HG03175 (cell line): ENCODE measurements at regions not wholly inside any gene's neighbourhood (a gene's known extent, or its start where the extent isn't known, plus 50 kb on each side); places are given as distances from the start of the nearest gene placed in this dataset.

Experiments used
- ATAC-seq: cut with Tn5 transposase; IDR thresholded peaks from one replicate; pipeline ENCODE4 v1.9.1; 2021; ENCODE audit warnings: mild to moderate bottlenecking, moderate library complexity; ENCODE audit not compliant: unreplicated experiment

- no peak for ATAC-seq
Measured at GRCh38 chr3:102141928-102142239, 292.6 kb downstream of the NFKBIZ start.

GRCh38 chr3:102142379-102143060, 292.3 kb upstream of the ZPLD1 start:
- ATAC-seq, result no peak

DNA sequence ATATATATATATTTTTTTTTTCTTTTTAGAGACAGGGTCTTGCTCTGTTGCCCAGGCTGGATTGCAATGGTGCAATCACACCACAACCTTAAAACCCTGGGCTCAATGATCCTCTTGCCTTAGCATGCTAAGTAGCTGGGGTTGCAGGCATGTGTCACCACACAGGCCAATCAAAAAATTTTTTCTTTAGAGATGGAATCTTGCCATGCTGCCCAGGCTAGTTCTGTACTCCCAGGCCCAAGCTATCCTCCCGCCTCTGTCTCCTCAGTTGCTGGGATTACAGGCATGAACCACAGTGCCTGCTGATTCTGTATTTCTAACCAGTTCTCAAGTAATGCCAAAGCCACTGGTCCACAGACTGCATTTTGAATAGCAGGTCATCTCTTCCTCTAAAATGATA, 291.3 kb upstream of the ZPLD1 start:
- no peak for ATAC-seq

DNA sequence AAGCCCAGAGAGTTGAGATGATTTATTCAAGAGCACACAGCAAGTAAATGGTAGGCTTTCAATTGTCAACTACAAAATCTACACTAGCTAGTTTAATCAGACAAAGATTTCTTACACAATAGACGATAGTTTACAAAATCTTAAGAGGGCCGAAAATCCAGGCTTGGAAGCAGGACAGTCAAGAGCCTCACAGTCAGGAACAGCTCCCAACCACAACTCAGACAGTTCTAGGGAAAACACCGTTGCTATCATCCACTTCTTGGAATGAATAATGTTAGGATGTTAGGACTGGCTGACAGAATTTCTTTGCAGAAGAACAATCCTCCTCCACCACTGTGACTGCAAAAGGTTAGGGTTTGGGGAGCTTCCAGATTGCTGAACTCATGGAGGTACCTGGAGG, 290.8 kb upstream of the ZPLD1 start:
- no peak for ATAC-seq

GRCh38 chr3:102148598-102149337, 286.0 kb upstream of the ZPLD1 start:
- ATAC-seq, result no peak

GRCh38 chr3:102151935-102152334, 282.9 kb upstream of the ZPLD1 start:
- ATAC-seq, result no peak

DNA sequence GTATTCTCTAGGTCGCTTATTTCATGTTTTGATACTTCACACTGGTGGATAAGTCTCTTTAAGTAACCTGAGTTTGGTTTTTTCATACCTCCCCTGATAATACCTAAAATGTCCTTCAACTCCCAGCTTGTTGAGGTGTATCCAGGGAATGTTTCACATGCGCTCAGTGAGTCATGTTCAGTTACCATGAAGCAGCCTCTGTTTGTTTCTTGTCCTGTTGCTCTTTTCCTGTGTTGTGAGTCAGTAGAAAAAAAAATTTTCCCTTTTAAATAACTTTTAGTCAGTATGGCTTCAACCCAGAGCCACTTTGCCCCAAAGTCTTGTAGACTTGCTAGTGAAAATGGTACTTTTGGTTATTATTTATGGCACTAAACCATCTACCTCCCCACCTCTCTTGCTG, 278.4 kb upstream of the ZPLD1 start:
- ATAC-seq, result no peak

- ATAC-seq, result no peak
Measured at GRCh38 chr3:102158080-102158740, 276.6 kb upstream of the ZPLD1 start.

DNA sequence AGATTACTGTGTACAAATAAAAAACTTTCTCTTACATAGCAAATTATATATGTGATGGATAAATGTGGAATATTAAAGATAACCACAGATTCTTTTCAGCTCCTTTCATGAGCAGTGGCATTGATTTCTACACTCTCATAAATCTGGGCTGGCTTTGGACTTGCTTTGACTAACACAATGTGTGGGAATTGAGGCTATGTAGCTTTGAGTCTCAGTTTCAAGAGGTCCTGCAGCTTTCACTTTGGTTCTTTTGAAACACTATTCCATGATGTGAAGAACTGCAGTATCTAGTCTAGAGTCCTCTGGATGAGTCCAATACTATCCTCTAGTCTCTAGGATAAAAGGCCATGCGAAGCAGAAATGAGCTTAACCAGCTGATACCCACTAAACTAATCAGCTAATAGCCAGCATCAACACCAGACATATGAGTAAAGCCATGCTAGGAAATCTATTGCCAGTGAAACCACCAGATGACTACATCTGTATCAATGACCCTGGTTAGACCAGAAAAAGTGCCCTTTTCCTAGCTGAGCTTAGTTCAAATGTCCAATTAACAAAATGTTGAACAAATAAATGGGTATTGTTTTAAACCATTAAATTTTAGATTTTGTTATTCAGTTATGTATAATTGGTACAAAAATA, 274.9 kb upstream of the ZPLD1 start:
- ATAC-seq, result no peak

DNA sequence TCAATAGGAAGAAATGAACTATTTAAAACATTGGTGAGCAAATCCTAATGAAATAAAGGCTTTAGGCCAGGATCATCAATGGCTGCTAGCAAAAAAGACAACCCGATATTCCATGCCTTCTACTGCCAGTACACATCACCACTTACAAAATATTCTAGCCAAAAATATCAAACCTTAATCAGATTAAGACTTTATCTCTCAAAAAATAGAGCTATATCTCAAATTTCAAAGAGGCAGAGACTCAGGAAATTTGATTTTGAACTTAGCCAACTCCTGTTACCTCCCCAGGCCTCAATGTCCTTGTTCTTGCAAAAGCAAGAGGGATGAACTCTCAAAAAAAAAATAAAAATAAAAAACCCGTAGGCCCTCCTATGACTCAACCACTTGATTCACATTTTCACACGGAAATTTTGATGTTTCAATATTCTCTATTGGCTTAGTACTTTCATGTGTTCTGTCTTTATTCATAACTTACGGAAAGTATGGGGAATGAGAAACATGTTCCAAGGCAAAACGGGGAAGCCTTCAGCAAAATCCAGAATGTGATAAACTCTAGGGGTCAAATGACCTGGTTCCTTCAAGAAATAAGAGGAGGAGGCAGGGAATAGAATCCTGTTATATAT, 273.3 kb upstream of the ZPLD1 start:
- ATAC-seq, result no peak

- no peak for ATAC-seq
Measured at GRCh38 chr3:102162251-102162650, 272.6 kb upstream of the ZPLD1 start.

GRCh38 chr3:102163039-102163817, 271.6 kb upstream of the ZPLD1 start:
- ATAC-seq, result no peak

DNA sequence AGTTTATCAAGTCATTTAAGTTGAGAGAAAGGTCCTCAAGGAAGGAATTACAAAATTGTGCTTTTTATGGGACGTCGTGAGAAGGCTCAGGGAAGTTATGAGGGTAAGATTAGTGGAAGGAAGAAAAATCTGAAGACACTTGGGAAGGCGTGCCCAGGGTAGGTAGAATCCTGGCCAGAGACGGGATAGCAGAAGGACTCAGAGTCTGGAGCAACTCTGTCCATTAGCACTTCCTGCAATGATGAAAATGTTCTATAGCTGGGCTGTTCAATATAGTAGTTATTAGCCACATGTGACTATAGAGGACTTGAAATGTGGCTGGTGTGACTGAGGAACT, 271.0 kb upstream of the ZPLD1 start:
- no peak for ATAC-seq

DNA sequence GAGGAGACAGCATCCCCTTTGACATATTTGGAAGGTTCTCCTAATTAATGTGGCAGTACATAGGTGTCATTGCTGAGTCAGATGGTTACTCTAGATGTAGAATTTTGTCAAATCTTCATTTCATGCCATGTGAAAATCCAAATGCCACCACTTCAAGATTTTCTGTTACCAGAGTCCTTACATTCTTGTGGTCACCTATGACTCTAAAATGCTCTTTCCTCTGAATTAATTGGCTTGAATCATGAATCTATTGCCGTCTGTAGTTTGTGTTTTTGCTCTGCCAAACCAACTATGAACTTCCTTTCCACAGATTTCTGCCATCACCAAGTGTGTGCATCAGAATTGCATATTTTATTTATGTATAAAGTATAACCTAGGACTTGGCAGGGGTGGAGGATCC, 269.4 kb upstream of the ZPLD1 start:
- no peak for ATAC-seq

DNA sequence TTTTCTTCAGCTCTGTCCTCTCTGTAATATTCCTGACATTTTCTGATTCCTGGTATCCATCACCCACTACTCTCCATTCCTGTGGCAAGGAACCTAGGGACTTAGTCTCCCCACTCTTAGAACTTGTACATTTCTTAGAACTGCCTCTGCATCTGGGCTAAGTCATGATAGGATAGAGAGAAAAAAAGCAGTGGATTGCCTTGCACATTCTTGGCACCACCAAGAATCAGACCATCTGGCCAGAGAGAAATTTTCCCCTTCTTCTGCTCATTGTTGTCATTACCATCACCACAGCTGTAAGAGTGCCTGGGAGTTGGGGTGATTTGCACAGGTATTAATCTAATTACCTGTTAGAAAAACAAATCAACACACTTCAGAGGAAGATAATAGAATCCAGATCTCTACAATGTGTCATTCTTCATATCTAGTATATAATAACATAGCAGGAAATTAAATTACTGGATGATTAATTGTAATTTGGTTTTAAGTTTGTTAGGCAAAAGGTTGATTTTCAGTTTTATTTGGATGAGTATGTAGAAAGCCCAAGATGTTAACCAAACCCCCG, 264.8 kb upstream of the ZPLD1 start:
- no peak for ATAC-seq

- ATAC-seq, result no peak
Measured at GRCh38 chr3:102170545-102170944, 264.3 kb upstream of the ZPLD1 start.

DNA sequence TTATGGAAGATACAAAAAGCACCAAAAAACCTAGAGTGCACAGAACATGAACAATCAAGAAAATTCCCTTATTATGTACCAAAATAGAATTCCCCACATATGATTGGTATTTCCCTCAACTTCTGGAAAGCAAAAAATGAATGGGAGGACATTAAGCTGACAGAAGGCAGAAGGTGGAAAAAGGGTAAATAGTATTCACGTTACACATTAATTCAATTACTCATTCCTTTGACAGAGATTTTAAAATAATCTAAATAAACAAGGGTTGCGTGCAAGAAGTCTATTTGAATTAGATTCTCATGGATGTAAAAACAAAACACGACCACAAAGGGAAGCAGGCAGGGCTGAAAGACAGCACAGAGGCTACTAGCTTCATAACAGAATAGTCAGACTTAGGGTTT, 260.5 kb upstream of the ZPLD1 start:
- no peak for ATAC-seq

DNA sequence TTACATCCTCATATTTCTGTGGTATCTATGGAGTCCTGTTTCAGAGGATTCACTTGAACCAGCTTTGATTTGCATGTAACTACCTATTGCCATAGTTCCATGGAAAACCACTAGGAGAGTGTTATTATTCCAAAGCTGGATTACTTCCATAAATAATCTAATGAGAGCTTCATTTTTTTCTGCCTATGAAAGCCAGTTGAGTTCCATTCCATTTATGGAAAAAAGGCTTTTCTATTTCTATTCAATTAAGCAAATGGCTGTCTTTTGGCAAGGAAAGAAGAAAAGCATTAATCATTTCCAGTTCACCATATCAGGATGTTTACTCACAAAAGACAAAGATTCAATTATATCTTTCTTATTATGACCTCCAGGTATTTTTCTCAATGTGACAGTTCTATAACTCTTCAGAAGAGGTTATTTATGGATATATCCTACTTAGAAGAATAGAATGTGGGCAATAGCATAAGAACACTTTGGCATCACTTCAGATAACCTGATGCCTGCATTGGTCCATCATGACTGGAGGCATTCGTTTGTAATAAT, 259.9 kb upstream of the ZPLD1 start:
- no peak for ATAC-seq

GRCh38 chr3:102176333-102177050, 258.3 kb upstream of the ZPLD1 start:
- ATAC-seq, result no peak
